IMR-90 (cell line): ENCODE measurements at regions not wholly inside any gene's neighbourhood (a gene's known extent, or its start where the extent isn't known, plus 50 kb on each side); places are given as distances from the start of the nearest gene placed in this dataset.
"Not testable (repeated sequence)": the region's sequence is repeated elsewhere in the genome, so short reads cannot be mapped to it uniquely, and the experiment has no call there.

Experiments used
- ATAC-seq: fragments of 200-7000 bp; cut with Tn5 transposase; 2 replicates; pipeline ENCODE4 v1.9.1; 2020; ENCODE audit warnings: low read depth, mild to moderate bottlenecking, moderate library complexity
- BruUV-seq: library from RNA; stranded (reverse); fragments of 400-500 nt; replicated peaks from 2 replicates; lab custom pipeline; 2021; lab: Mats Ljungman, UMichigan
- CTCF ChIA-PET: fragments of 300-600 bp; formaldehyde crosslinking; extraction: SDS; loops from one replicate; lab custom pipeline; 2021; ENCODE audit warnings: antibody characterized with exemption; lab: Yijun Ruan, JAX
- POLR2A ChIA-PET: fragments of 300-600 bp; sonication (Branson Sonifier 250); formaldehyde crosslinking; loops from one replicate; lab custom pipeline; 2022; ENCODE audit warnings: antibody characterized with exemption; ENCODE audit not compliant: unreplicated experiment; lab: Charles Lee
- DNase-seq: peaks from one replicate; pipeline ENCODE4 v3.0.0; 2013
- H2AFZ ChIP-seq: replicated peaks from 2 replicates; pipeline ENCODE3; 2013; ENCODE audit warnings: low read length, mild to moderate bottlenecking; ENCODE audit not compliant: poor library complexity
- H2AK5ac ChIP-seq: 2 replicates; pipeline ENCODE4 v1.6.1; 2013; ENCODE audit warnings: low read depth, low read length, inconsistent platforms
- H2AK9ac ChIP-seq: replicated peaks from 2 replicates; pipeline ENCODE3; 2013; ENCODE audit warnings: mild to moderate bottlenecking, low read depth, low read length, moderate library complexity; ENCODE audit not compliant: poor library complexity
- H2BK120ac ChIP-seq: 2 replicates; pipeline ENCODE4 v1.6.1; 2013; ENCODE audit warnings: low read depth, low read length, inconsistent platforms
- H2BK15ac ChIP-seq: 3 replicates; pipeline ENCODE4 v1.6.1; 2013; ENCODE audit warnings: low read depth, low read length, inconsistent platforms
- H2BK20ac ChIP-seq: 2 replicates; pipeline ENCODE4 v1.6.1; 2013; ENCODE audit warnings: low read depth, mild to moderate bottlenecking, inconsistent platforms, low read length, moderate library complexity
- H2BK5ac ChIP-seq: 2 replicates; pipeline ENCODE4 v1.6.1; 2013; ENCODE audit warnings: mild to moderate bottlenecking, low read depth, low read length, inconsistent platforms; ENCODE audit not compliant: poor library complexity, severe bottlenecking
- H3K14ac ChIP-seq: replicated peaks from 2 replicates; pipeline ENCODE4 v1.6.1; 2013; ENCODE audit warnings: low read depth, low read length, inconsistent platforms
- H3K18ac ChIP-seq: 2 replicates; pipeline ENCODE4 v1.6.1; 2013; ENCODE audit warnings: low read depth, low read length, control low read depth
- H3K23ac ChIP-seq: 2 replicates; pipeline ENCODE4 v1.6.1; 2013; ENCODE audit warnings: low read depth, low read length, inconsistent platforms
- H3K27ac ChIP-seq: 2 replicates; pipeline ENCODE4 v1.5.1; 2013; ENCODE audit warnings: mild to moderate bottlenecking, control low read depth, low read length; ENCODE audit not compliant: insufficient read depth
- H3K27me3 ChIP-seq: 2 replicates; pipeline ENCODE4 v1.6.1; 2013; ENCODE audit warnings: low read length; ENCODE audit not compliant: control insufficient read depth, insufficient read depth
- H3K36me3 ChIP-seq: 2 replicates; pipeline ENCODE4 v1.6.1; 2013; ENCODE audit warnings: low read length, mixed read lengths; ENCODE audit not compliant: control insufficient read depth, insufficient read depth
- H3K4ac ChIP-seq: 2 replicates; pipeline ENCODE4 v1.6.1; 2013; ENCODE audit warnings: low read depth, low read length, inconsistent platforms
- H3K4me1 ChIP-seq: 2 replicates; pipeline ENCODE4 v1.6.1; 2013; ENCODE audit warnings: low read length, mixed read lengths; ENCODE audit not compliant: control insufficient read depth, insufficient read depth
- H3K4me2 ChIP-seq: 2 replicates; pipeline ENCODE4 v1.6.1; 2013; ENCODE audit warnings: low read depth, mild to moderate bottlenecking, control low read depth, low read length, moderate library complexity
- H3K4me3 ChIP-seq: 2 replicates; pipeline ENCODE4 v1.5.1; 2013; ENCODE audit warnings: low read depth, mild to moderate bottlenecking, control low read depth, low read length, moderate library complexity; ENCODE audit not compliant: insufficient read depth
- H3K56ac ChIP-seq: 2 replicates; pipeline ENCODE4 v1.6.1; 2013; ENCODE audit warnings: low read length, inconsistent platforms; ENCODE audit not compliant: insufficient read depth; ENCODE audit errors: extremely low read depth
- H3K79me1 ChIP-seq, 2 experiments: 2 replicates each; pipeline ENCODE4 v1.6.1; 2013; ENCODE audit warnings: low read length in 2 of 2, inconsistent platforms in 1 of 2, low read depth in 1 of 2
- H3K9ac ChIP-seq: 2 replicates; pipeline ENCODE4 v1.6.1; 2013; ENCODE audit warnings: low read depth, low read length, control low read depth
- H3K9me1 ChIP-seq: 2 replicates; pipeline ENCODE4 v1.6.1; 2013; ENCODE audit warnings: low read length, inconsistent platforms; ENCODE audit not compliant: insufficient read depth
- H3K9me3 ChIP-seq: 2 replicates; pipeline ENCODE4 v1.6.1; 2013; ENCODE audit warnings: low read length; ENCODE audit not compliant: control insufficient read depth, insufficient read depth
- H4K20me1 ChIP-seq: 2 replicates; pipeline ENCODE4 v1.6.1; 2013; ENCODE audit warnings: low read length, inconsistent platforms; ENCODE audit not compliant: insufficient read depth
- H4K5ac ChIP-seq: 2 replicates; pipeline ENCODE4 v1.6.1; 2013; ENCODE audit warnings: mild to moderate bottlenecking, low read depth, low read length, control low read depth
- H4K8ac ChIP-seq, 2 experiments: 2 replicates each; pipeline ENCODE4 v1.6.1; 2013; ENCODE audit warnings: low read depth in 2 of 2, low read length in 2 of 2, control low read depth in 1 of 2, inconsistent platforms in 1 of 2
- H4K91ac ChIP-seq: 2 replicates; pipeline ENCODE4 v1.6.1; 2013; ENCODE audit warnings: low read depth, low read length, inconsistent platforms; ENCODE audit not compliant: insufficient read depth
- WGBS, 2 experiments: methylation state at CpG; one replicate each; pipeline versions ENCODE4 v1.1.5 to v1.1.7; 2013; ENCODE audit warnings: missing lambda C conversion rate in 2 of 2; ENCODE audit not compliant: insufficient read length in 1 of 2; ENCODE audit errors: extremely low coverage in 2 of 2; 5-methylcytosine and 5-hydroxymethylcytosine counted together
- dilution Hi-C: fragments of 300-500 bp; cut with HindIII; formaldehyde crosslinking; loops from one replicate; pipeline ENCODE4 v1.14.3; 2018; ENCODE audit warnings: low sequenced_read_pairs; ENCODE audit not compliant: unreplicated experiment
- in situ Hi-C: fragments of 300-500 bp; cut with MboI; formaldehyde crosslinking; loops from 3 replicates; pipeline ENCODE4 v1.14.3; 2019; ENCODE audit warnings: low sequenced_read_pairs, inconsistent platforms, mixed read lengths
- intact Hi-C: fragments of 100-400 bp; cut with micrococcal nuclease; formaldehyde crosslinking; loops from 2 replicates; pipeline ENCODE4 v1.10.0; 2022

GRCh38 chr7:150110375-150110820, 212.8 kb upstream of the LRRC61 start:
- H2AK5ac ChIP-seq, H3K27ac ChIP-seq, H4K8ac ChIP-seq, H3K79me1 ChIP-seq, in situ Hi-C loops, H4K20me1 ChIP-seq, H3K27me3 ChIP-seq, H3K36me3 ChIP-seq, H3K18ac ChIP-seq, H3K4me3 ChIP-seq, DNase-seq, H3K23ac ChIP-seq, H4K91ac ChIP-seq, H3K9me3 ChIP-seq, intact Hi-C loops, H3K14ac ChIP-seq, H3K4me2 ChIP-seq, H2BK15ac ChIP-seq, POLR2A ChIA-PET, dilution Hi-C loops, H2BK20ac ChIP-seq, BruUV-seq, H3K56ac ChIP-seq, H3K9ac ChIP-seq, H3K4me1 ChIP-seq, ATAC-seq, H3K4ac ChIP-seq, H2BK5ac ChIP-seq, H4K5ac ChIP-seq, H2AFZ ChIP-seq, H2AK9ac ChIP-seq, H3K9me1 ChIP-seq, CTCF ChIA-PET, H2BK120ac ChIP-seq: not testable (repeated sequence)
- WGBS, 2 experiments, result no CpG with 5 or more reads among the region's 5 CpGs

- DNase-seq, H3K27me3 ChIP-seq, H3K79me1 ChIP-seq, H2AK9ac ChIP-seq, POLR2A ChIA-PET, H4K8ac ChIP-seq, intact Hi-C loops, H3K4me2 ChIP-seq, BruUV-seq, H4K5ac ChIP-seq, CTCF ChIA-PET, H3K18ac ChIP-seq, H3K36me3 ChIP-seq, in situ Hi-C loops, H3K14ac ChIP-seq, H3K4me3 ChIP-seq, dilution Hi-C loops, H3K27ac ChIP-seq, H3K9ac ChIP-seq, H4K20me1 ChIP-seq, H2BK20ac ChIP-seq, H2AK5ac ChIP-seq, ATAC-seq, H2BK15ac ChIP-seq, H3K9me1 ChIP-seq, H3K4ac ChIP-seq, H3K4me1 ChIP-seq, H2BK5ac ChIP-seq, H2AFZ ChIP-seq, H3K9me3 ChIP-seq, H2BK120ac ChIP-seq, H3K23ac ChIP-seq, H4K91ac ChIP-seq, H3K56ac ChIP-seq: not testable (repeated sequence)
- WGBS, 2 experiments, result 30% methylated on average over 2 of the region's 8 CpGs; no CpG with 5 or more reads in 1 of the 2 experiments
These were observed 212.3 kb upstream of the LRRC61 start for GRCh38 chr7:150110882-150111281.
